Fibroblast of skin of back (primary cell): ENCODE measurements at regions not wholly inside any gene's neighbourhood (a gene's known extent, or its start where the extent isn't known, plus 50 kb on each side); places are given as distances from the start of the nearest gene placed in this dataset.
A peak's percentile ranks its signal among the peaks of the same experiment; 100 is the strongest.

Experiments
- DNase-seq: peaks from one replicate; pipeline ENCODE4 v3.0.0-alpha.2; 2013

DNA sequence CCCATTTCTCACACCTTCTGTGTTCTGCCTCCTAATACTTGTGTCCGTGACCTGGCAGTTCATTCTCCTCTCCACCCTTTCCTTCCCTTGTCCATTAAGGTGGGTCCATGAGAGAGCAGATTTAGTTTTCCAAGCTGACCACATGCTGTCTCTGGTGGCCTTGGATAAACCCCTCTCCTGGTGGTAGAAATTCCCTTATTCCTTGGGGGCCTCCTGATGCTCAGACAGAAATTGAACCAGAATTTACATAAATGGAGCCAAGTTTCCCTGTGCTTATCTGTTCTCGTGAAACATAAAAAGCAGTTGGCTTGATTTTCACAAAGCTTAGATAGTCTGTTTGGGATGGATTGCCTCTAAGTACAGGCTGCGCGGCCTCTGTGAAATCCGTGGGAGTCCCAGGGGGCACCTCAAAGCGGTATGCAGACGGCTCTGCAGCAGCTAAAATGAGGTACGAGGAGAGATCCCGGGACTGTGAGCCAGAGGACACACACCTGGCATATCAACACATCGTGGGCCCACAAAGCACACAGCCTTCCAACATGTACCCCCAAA lies 101.0 kb upstream of the NMNAT3 start:
- DNase-seq: peak; percentile 18

- peak; percentile 56 for DNase-seq
These were observed 97.0 kb upstream of the NMNAT3 start for GRCh38 chr3:139774560-139775302.

DNA sequence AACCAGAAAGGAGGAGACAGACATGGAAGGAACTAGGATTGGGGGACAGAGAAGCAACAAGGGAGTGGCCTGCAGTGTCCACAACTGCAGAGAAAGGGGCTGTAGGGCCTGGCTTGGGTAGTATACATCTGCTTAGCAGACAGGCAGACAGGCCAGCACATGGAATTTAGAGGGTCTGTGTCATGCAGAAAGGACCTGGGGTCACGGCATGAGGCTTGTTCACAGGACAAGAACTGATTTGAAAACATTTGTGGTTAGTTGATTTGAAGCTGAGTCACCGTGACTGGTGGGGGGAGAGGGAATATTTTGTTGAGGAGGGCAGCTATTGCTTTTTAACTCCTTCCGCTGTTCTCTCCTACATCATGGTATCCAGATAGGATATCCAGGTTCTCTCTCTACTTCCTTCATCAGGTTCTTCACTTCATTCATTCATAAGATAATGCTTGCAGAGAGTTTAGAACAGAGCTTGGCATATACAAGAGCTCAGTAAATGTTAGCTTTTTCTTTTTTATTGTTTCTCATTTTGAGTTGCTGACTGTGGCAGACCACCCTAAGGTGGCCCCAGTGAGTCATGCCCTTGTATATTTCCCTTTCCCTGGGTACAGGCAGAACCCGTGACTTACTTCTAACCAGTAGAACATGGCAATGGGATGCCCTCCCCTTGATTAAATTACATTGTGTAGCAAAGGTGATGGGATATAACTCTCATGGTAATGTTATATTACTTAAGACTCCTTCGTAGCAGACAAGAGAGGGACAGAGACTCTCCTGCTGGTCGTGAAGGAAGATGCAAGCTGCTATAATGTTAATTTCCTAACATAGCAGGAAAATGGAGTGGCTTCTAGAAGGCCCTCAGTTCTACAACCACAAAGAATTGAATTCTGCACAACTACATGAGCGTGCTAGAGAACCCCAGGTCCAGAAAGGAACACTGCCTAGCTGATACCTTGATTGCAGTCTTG lies 95.0 kb upstream of the NMNAT3 start:
- peak; percentile 96 for DNase-seq

GRCh38 chr3:139771331-139771730 lies 93.6 kb upstream of the NMNAT3 start:
- no peak for DNase-seq

DNA sequence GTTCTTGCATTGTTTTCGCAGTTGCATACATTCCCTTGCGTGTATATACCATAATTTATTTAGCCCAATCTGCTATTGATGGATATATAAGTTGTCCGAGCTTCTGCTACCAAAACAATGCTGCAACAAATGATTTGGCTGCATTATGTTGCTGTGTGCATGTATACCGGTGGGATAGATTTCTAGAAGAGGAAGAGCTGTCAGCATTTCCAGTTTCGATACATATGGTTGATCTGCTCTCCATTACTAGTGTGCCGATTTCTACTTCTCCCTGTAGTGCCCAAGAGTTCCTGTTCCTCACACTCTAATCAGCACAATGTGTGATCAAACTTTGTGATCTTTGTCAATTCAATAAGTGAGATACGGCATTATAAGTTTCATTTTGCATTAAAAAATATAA lies 92.8 kb upstream of the NMNAT3 start:
- DNase-seq: no peak

GRCh38 chr3:139769796-139770195 lies 92.0 kb upstream of the NMNAT3 start:
- DNase-seq: no peak

DNA sequence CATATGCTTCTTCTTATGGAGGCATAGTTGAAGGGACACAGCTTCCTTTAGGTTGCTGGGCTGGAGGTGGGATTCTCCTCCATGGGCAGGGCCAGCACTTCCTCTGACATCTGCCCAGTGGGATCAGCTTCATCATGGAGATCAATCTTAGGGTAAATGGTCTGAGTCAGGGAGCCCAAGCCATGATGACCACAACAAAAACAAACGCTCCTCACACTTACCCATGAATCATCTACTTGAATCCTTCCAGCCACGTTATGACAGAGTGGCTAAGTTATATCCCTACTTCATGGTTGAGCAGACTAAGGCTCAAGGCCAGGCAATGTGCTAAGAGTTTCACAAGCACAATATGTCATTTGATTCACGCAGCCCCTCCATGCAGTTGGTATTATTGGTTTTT lies 87.2 kb upstream of the NMNAT3 start:
- DNase-seq: peak; percentile 93

DNA sequence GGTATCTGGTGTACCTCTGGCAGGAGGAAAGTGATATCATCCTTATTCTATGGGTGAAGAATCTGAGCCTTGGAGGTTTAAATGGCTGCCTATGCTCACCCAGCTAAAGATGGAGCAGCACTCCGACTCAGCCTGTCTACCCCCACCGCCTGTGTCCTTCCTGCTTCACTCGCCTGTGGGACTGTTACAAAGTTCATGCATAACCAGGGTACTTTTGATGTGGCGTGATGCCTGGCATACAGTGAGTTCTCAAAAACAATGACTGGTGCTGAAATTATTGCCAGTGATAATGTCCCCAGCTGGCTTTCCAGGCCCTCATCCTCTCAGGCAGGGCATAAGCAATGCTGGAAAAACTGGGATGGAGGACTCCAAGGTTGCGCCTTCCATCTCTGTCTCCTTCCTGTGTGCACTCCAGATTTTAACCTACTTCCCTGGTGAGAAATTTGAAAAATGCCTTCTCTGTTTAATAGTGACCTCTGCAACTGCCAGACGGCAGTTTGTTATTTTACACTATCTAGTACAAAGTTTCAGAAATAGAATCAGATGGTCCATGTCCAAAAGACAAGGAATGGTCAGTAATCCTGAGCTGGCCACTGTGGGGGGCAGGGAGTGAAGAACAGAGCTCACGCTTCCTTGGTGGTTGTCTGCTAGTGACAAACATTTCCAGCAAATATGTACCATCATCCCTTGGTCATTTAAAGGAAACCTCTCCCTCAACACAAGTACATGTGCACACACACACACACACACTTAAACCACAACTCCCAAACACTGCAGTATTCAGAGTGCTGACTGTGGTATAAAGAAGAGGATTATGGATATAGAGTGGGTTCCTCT lies 86.5 kb upstream of the NMNAT3 start:
- peak; percentile 48 for DNase-seq

GRCh38 chr3:139762302-139762701 lies 84.5 kb upstream of the NMNAT3 start:
- DNase-seq: no peak

DNA sequence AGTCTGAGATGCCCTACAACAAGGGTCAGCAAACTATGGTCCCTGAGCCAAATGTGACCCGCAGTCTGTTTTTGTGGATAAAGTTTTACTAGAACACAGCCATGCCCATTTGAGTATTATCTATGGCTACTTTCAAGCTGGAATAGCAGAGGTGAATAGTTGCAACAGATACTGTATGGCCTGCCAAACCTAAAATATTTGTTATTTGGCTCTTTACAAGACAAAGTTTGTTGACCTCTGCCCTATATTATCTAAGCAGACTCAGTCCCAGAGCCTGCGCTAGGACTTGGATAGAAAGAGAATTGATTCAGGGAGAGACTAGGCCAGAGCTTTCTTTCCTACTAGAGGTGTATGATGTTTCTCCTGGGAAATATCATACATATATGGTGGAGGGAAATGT lies 81.7 kb upstream of the NMNAT3 start:
- no peak for DNase-seq

DNA sequence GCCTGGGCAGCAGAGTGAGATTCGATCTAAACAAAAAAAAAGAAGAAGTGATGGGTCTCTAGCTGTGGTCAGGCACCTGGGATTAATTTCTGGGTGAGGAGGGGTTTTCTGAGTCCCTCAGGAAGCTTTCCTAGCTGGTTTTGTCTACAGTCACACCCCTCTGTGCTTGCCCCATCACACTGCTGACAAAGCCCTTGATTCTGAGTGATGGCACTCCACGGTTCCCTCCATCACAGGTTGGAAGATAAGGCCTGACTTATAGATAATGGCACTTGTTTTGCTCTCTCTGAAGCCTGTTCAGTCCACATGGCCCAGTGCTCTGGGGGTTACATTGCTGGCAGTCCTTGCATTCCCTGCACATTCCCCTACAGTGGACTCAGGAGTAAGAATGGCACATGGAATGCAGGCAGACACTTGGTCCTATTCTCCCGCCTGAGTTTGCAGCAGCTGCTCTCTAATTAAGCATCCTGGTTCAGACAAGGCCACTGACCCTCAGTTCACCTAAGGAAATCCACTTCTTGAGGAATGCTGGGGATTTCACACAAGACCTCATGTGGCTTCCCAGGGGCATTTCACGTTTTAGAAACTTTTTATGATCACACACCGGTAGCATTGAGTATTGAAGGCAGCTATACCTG lies 81.0 kb upstream of the NMNAT3 start:
- DNase-seq: peak; percentile 90

DNA sequence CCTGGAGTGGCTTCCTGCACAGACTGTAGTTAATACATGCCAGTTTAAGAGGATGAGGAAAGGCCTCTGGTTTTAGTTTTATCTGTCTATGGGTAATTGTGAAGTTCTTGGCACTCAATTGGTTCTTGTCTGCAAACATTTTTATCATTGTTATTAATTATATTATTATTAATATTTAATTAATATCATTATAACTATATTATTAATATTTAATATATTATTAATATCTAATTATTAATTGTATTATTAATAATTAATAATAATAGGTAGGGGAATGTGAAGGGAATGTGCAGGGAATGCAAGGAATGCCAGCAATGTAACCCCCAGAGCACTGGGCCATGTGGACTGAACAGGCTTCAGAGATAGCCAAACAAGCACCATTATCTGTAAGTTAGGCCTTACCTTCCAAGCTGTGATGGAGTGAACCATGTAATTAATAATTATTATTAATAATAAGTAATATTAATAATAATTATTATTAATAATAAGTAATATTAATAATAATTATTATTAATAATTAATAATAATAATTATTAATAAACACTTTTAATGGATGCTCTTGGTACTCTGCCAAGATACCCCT lies 79.8 kb upstream of the NMNAT3 start:
- no peak for DNase-seq

GRCh38 chr3:139756529-139757103 lies 78.8 kb upstream of the NMNAT3 start:
- DNase-seq: no peak

DNA sequence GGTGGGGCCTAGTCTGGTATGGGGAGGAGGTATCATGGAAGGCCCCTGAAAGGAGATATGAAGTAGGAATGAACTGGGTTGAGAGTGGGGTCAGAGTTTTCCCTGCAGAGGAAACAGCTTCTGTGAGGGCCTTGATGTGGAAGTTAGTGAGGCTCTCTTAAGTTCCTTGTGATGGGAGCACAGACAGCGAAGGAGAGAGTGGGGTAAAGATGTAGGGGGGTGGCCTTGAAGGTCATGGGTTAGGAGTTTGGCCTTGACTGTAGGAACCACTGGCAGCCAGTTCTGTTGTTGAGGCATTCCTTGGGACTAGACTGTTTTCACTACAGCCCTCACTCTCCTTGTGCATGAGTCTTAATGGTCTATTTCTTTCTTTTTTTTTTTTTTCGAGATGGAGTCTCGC lies 77.8 kb upstream of the NMNAT3 start:
- DNase-seq: no peak

- DNase-seq: no peak
These were observed 74.0 kb upstream of the NMNAT3 start for GRCh38 chr3:139751789-139752188.

DNA sequence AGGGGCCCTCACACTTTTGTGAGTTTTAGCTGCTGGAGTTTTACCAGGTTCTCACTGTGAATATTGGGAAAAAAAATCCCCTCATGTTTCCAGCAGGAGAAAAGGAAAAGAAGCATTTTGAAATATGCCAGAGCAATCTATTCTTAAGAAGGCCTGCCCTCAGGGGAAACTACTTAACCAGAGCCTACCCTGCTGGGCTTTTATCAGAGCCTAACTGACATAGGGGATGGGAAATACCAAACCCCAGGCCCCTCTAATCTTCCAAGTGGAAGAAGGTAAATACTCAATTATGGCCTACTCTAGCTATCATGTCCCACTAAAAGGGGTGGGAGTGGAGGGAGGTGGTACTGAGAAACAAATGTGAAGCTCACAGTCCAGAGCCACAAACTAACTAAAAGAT lies 68.7 kb upstream of the NMNAT3 start:
- DNase-seq: no peak

- peak; percentile 29 for DNase-seq
These were observed 68.1 kb upstream of the NMNAT3 start for GRCh38 chr3:139745831-139746230.

DNA sequence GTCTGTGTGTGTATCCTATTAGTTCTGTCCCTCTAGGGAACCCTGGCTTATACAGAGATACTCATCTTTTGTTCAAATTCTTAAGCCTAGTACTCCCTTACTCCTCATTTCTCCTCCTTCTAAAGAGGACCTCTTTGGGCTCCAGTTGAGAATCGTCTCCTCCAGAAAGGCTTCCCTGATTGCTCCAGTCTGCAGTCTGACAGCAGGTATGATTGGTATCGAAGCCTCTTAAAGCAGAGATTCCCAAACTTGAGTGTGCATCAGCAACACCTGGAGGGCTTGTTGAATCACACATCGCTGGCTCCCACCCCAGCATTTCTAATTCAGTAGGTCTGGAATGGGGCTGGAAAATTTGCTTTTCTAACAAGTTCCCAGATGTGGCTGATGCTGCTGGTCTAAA lies 60.9 kb upstream of the NMNAT3 start:
- no peak for DNase-seq

GRCh38 chr3:139737682-139738361 lies 60.0 kb upstream of the NMNAT3 start:
- DNase-seq: no peak

- DNase-seq: no peak
These were observed 57.4 kb upstream of the NMNAT3 start for GRCh38 chr3:139735191-139735590.

DNA sequence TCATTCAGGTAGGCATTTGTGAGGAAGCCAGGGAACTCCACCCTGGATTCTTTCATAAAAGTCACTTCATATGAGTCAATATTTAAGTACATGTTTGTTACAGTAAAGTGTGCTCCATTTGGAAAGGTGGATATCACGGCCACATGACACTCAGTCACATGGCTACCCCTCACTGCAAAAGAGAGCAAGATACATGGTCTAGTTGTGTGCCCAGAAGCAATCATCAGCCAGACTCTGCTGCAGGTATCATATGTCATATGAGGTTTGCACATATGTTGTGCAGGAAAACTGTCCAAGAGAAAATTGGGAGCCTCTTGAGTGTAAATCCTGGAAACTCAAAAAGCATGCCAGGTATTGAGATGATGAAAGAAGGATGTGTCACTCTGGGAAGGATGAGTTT lies 55.0 kb upstream of the NMNAT3 start:
- DNase-seq: no peak
